Stomach (tissue), 8 donors: ENCODE measurements at regions not wholly inside any gene's neighbourhood (a gene's known extent, or its start where the extent isn't known, plus 50 kb on each side); places are given as distances from the start of the nearest gene placed in this dataset.

Experiments used
- DNase-seq, 2 donors: peaks; one replicate each; pipeline versions ENCODE4 v3.0.0 to v3.0.0-alpha.2; 2013 to 2019
- H3K27ac ChIP-seq, 5 donors: fragments of 200-600 bp in 4 of 5; sonication (generic) in 4 of 5; one replicate each; pipeline ENCODE4 v1.5.1; 2013 to 2019; ENCODE audit warnings: mild to moderate bottlenecking in 1 of 5, moderate library complexity in 1 of 5
- H3K27me3 ChIP-seq, 3 donors: fragments of 200-600 bp; sonication (generic); one replicate each; pipeline ENCODE4 v1.5.1; 2017 to 2019; ENCODE audit warnings: mixed run types in 1 of 3
- H3K36me3 ChIP-seq, 4 donors: fragments of 200-600 bp; sonication (generic); 1 replicate in 3 of 4; 2 replicates in 1 of 4; pipeline ENCODE4 v1.5.1; 2016 to 2019
- H3K4me1 ChIP-seq, 4 donors: fragments of 200-600 bp; sonication (generic); one replicate each; pipeline ENCODE4 v1.5.1; 2016 to 2019
- H3K4me3 ChIP-seq, 4 donors: fragments of 200-600 bp; sonication (generic) in 3 of 4; one replicate each; pipeline ENCODE4 v1.5.1; 2016 to 2019; ENCODE audit warnings: mild to moderate bottlenecking in 1 of 4
- H3K9me3 ChIP-seq, 4 donors: fragments of 200-600 bp; sonication (generic); one replicate each; pipeline ENCODE4 v1.5.1; 2016 to 2019
- EP300 ChIP-seq: sonication (generic); formaldehyde crosslinking; IDR thresholded peaks from one replicate; pipeline ENCODE4 v1.6.1; 2017; ENCODE audit warnings: antibody characterized with exemption
- POLR2A ChIP-seq, 4 donors: fragments of 450-650 bp; IDR thresholded peaks; one replicate each; pipeline ENCODE4 v1.6.1; 2016; ENCODE audit warnings: antibody characterized with exemption in 4 of 4, control low read depth in 2 of 4, mild to moderate bottlenecking in 1 of 4, moderate library complexity in 1 of 4
- POLR2AphosphoS5 ChIP-seq, 3 donors: sonication (generic); formaldehyde crosslinking; IDR thresholded peaks; one replicate each; pipeline ENCODE4 v1.6.1; 2016; ENCODE audit warnings: antibody characterized with exemption in 3 of 3
- WGBS, 5 donors: extraction: QIAGEN DNeasy Blood & Tissue Kit in 3 of 5; methylation state at CpG; one replicate each; pipeline versions ENCODE4 v1.1.5 to v1.1.7; 2013 to 2018; 5-methylcytosine and 5-hydroxymethylcytosine counted together
- intact Hi-C: fragments of 100-400 bp; cut with DNase I; formaldehyde crosslinking; loops from one replicate; pipeline ENCODE4 v1.15.1; 2023; ENCODE audit warnings: low total_unique reads
- TF ChIP-seq, protein P1 (sequence below), 7 experiments: fragments of 450-650 bp in 4 of 7; fragments of 200-600 bp in 3 of 7; sonication (generic) in 3 of 7; IDR thresholded peaks; one replicate each; pipeline ENCODE4 v1.5.1; 2016 to 2019; ENCODE audit warnings: antibody characterized with exemption in 7 of 7, control low read depth in 2 of 7, mild to moderate bottlenecking in 1 of 7
- donor health status: healthy with polysubstance abuse.
- donor health status: Bipolar disorder and iron deficiency.
- donor health status: healthy.

DNA sequence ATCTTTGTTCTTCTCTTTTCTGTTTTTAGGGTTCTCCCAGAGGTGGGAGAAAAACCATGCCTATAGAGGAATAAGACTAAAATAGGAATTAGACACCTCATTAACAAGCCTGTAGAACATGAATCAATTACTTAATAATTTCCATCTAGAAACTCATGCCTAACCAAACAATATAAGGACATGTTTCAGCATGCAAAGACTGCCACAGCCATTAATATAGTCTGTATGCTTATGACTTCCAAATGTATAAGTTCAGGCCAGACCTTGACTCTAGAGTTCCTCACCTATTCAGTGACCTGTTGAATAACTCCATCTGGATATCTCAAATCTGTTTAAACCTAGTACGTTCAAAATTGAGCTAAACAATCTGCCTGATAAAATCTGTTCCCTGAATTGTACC lies 304.6 kb downstream of the BMP4 start:
- TF ChIP-seq POLR2AphosphoS5 (IDR thresholded peaks at IDR 0.05): no peak
- TF ChIP-seq, protein P1, sequence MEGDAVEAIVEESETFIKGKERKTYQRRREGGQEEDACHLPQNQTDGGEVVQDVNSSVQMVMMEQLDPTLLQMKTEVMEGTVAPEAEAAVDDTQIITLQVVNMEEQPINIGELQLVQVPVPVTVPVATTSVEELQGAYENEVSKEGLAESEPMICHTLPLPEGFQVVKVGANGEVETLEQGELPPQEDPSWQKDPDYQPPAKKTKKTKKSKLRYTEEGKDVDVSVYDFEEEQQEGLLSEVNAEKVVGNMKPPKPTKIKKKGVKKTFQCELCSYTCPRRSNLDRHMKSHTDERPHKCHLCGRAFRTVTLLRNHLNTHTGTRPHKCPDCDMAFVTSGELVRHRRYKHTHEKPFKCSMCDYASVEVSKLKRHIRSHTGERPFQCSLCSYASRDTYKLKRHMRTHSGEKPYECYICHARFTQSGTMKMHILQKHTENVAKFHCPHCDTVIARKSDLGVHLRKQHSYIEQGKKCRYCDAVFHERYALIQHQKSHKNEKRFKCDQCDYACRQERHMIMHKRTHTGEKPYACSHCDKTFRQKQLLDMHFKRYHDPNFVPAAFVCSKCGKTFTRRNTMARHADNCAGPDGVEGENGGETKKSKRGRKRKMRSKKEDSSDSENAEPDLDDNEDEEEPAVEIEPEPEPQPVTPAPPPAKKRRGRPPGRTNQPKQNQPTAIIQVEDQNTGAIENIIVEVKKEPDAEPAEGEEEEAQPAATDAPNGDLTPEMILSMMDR (IDR thresholded peaks at IDR 0.05): no peak
- no peak for TF ChIP-seq POLR2A (IDR thresholded peaks at IDR 0.05)
- TF ChIP-seq EP300: no peak
- DNase-seq: no peak
- WGBS, 5 donors: 34 to 55% (median 45%) methylated on average over 1 of the region's 1 CpG
- no peak overlapping the region for H3K4me3 ChIP-seq
- H3K36me3 ChIP-seq: no peaks in the 10 kb centered on the region
- no peaks in the 10 kb centered on the region for H3K9me3 ChIP-seq
- no peaks in the 10 kb centered on the region for H3K27me3 ChIP-seq
- no peaks in the 10 kb centered on the region for H3K4me1 ChIP-seq
- intact Hi-C loops: no loop called here
- no peak overlapping the region for H3K27ac ChIP-seq

DNA sequence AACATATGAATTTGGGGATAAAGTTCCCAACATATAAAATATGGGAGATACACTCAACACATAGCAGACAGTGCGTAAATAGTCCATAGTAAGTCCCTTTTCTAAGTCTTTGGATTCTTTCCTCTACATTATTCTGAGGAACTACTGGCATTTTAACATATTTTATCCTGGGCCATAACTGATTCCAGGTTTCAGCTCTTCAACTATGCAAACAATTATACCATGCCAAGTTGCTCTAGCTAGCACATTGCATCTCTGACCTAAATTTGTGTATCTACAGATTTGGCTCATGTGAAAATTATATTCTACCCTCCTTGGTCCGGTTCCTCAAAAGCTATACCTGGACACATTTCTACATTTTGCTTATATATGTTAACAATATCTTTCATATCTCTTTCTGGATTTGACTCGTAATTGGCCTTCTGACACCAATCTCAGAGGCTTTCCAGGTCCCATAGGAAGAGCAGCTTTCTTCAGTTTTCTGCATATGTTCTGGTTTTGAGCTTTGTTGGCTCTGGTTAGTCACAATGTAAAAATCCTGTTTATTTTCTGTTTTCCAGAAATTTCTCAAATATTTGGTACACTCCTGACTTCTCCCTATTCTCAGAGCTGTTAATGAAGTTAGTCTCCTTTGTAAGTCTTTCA lies 305.4 kb downstream of the BMP4 start:
- no peak for TF ChIP-seq EP300
- no peaks in the 10 kb centered on the region for H3K27me3 ChIP-seq
- H3K36me3 ChIP-seq: no peaks in the 10 kb centered on the region
- no peak for DNase-seq
- H3K27ac ChIP-seq: no peak overlapping the region
- no peak overlapping the region for H3K4me3 ChIP-seq
- intact Hi-C loops: no loop called here
- H3K9me3 ChIP-seq: no peaks in the 10 kb centered on the region
- 78 to 90% (median 86%) methylated on average over 3 of the region's 3 CpGs for WGBS, 5 donors
- no peaks in the 10 kb centered on the region for H3K4me1 ChIP-seq

DNA sequence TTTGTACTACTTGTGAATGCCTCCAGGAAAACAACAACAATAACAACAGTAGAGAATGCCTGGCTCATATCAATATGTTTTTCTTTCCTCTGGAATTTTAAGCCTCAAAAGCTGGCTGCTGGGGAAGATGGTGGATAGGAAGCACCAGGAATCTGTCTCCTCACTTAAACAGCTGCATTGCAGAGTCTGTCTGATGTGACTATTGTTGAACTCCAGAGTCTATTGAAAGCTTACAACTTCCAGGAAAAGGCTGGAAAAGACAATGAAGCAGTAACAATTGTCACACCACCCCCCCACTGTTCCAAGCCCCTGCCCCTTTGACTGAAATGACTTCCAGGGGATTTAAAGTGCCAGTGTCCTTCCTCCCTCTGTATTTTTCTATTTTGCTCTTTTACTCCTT lies 309.7 kb downstream of the BMP4 start:
- intact Hi-C loops: no loop called here
- no peak overlapping the region for H3K27ac ChIP-seq
- no peak for DNase-seq
- H3K36me3 ChIP-seq: no peaks in the 10 kb centered on the region
- no peaks in the 10 kb centered on the region for H3K9me3 ChIP-seq
- no peaks in the 10 kb centered on the region for H3K27me3 ChIP-seq
- TF ChIP-seq POLR2A (IDR thresholded peaks at IDR 0.05): no peak
- TF ChIP-seq EP300: no peak
- no peak for TF ChIP-seq POLR2AphosphoS5 (IDR thresholded peaks at IDR 0.05)
- TF ChIP-seq, protein P1 (IDR thresholded peaks at IDR 0.05): no peak
- no peak overlapping the region for H3K4me3 ChIP-seq
- no peaks in the 10 kb centered on the region for H3K4me1 ChIP-seq

DNA sequence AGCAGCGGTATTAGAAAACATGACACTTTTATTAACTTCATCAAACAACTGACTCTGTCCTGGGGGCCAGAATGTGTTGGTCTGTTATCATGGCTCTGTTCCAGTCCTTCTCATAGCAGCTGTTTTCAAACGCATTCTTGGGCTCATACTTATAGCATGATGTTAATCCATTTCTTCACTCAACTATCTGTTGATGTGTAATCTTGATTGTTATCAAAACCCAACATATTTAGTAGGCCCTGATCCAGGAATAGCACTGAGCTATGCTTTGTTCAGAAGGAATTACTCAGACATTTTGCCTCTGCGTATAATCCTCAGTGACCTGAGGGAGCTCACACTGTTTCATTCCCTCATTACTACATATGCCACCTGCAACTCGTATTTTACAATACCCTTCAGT lies 315.9 kb downstream of the BMP4 start:
- Histone ChIP-seq H3K36me3 (no peaks in the 10 kb centered on the region), H3K4me1 (no peaks in the 10 kb centered on the region), H3K4me3 (no peak overlapping the region), H3K27ac (no peak overlapping the region), H3K9me3 (no peaks in the 10 kb centered on the region), H3K27me3 (no peaks in the 10 kb centered on the region)
- no peak for DNase-seq
- 69 to 82% (median 72%) methylated on average over 4 of the region's 4 CpGs for WGBS, 5 donors
- intact Hi-C loops: no loop called here
- no peak for TF ChIP-seq POLR2A (IDR thresholded peaks at IDR 0.05)
- TF ChIP-seq, protein P1 (IDR thresholded peaks at IDR 0.05): no peak
- TF ChIP-seq POLR2AphosphoS5 (IDR thresholded peaks at IDR 0.05): no peak
- no peak for TF ChIP-seq EP300

DNA sequence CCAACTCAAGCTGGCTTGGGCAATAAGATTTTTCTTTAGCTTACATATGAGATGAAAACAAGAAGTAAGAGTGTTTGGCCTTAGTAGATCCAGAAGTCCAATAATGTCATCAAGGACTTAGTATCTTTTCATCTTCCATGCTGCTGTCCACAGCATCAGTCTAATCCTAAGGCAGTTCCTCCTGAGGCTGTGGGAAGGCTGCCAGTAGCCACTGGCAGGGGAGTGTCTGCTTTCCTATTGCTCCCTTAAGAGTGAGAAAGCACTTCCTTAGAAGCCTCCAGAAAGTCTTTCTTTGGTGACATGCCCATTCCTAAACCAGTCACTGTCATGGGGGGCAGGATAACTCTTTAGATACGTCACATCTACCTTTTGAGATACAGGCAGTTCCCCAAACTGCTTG lies 317.7 kb downstream of the BMP4 start:
- no peaks in the 10 kb centered on the region for H3K27me3 ChIP-seq
- no peaks in the 10 kb centered on the region for H3K4me1 ChIP-seq
- no peak overlapping the region for H3K4me3 ChIP-seq
- H3K9me3 ChIP-seq: no peaks in the 10 kb centered on the region
- H3K27ac ChIP-seq: no peak overlapping the region
- no peaks in the 10 kb centered on the region for H3K36me3 ChIP-seq
- DNase-seq: no peak
- TF ChIP-seq POLR2AphosphoS5 (IDR thresholded peaks at IDR 0.05) (no peak), EP300 (no peak), POLR2A (IDR thresholded peaks at IDR 0.05) (no peak)
- TF ChIP-seq, protein P1 (IDR thresholded peaks at IDR 0.05): no peak
- intact Hi-C loops: no loop called here
- 76 to 89% (median 87%) methylated on average over 1 of the region's 1 CpG for WGBS, 5 donors
